ENCODE measurements at regions not wholly inside any gene's neighbourhood (a gene's known extent, or its start where the extent isn't known, plus 50 kb on each side); places are given as distances from the start of the nearest gene placed in this dataset.

GRCh38 chr14:56900726-56901125 is 90.4 kb upstream of the OTX2 start:
- DNase-seq = no peak

DNA sequence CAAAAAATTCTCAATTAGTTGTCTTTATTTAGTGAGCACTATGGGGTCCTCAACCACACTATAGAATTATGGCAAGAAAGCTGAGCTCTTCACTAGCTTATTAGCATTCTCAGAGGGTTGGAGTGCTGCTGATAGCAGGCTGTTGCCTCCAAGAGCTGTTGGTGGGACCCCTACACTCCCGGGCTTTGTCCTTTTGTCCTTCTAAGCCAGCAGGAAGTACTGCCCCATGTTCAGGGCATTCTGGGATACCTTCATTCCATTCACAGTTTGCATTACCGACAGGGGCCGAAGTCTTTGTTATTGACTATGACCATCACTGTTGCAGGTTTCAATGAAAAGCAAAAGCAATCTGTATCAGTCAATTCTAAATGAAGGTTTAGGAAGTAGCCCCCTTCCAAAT is 89.5 kb upstream of the OTX2 start:
- no peak for DNase-seq

- DNase-seq = no peak
Measured at GRCh38 chr14:56896922-56897321, 86.6 kb upstream of the OTX2 start.

DNA sequence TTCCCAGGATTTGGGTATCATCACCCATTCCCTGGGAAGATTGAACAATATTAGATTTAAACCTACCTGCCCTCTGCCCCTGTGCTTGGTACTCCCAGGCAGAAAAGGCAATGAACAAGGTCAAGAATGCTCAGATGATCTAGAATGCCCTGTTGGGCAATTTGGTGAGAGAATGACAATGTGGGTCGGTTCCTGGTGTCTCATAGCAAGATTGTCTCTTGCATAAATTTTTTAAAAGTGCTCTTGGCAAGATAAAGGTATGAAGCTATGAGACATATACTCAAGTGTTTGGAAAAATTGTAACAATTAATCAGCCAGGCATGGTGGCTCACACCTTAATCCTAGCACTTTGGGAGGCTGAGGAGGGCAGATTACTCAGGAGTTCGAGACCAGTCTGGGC is 86.0 kb upstream of the OTX2 start:
- no peak for DNase-seq

- no peak for DNase-seq
Measured at GRCh38 chr14:56895154-56895553, 84.9 kb upstream of the OTX2 start.

DNA sequence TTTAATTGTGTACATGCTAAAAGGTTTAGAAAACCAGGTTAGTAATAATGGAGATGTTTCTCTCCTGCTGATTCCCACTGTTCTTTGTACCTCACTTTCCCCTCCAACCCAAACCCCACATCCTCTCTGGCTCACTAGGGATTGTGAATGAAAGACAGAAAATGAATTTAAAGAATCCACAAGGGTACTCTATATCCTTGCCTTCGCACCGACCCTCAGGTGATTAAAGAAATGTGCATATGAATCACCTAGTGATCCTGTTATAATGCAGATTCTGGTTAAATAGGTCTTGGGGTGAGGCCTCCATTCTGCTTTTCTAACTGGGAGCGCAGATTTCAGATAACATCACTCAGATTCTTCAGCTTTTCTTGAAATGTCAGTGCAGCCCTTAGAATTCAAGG is 84.3 kb upstream of the OTX2 start:
- DNase-seq = no peak

DNA sequence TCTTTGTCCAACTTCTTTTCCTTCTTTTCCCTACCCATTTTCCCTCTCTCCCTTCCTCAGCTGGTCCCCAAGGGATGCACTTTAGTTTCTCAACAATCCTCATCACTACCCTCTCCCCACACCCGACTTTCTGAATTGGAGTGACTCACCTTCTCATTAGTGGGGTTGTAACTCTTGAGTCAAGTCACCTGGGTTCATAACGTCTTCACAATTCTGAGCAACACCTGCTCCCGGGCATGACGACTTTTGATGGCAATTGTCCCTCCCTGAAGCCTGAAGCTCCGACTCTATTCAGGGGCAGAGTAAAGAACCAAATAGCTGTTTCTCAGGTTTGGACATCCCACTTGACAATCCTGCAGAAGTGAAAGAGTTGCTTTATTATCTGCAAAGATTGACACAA is 82.7 kb upstream of the OTX2 start:
- DNase-seq = no peak

DNA sequence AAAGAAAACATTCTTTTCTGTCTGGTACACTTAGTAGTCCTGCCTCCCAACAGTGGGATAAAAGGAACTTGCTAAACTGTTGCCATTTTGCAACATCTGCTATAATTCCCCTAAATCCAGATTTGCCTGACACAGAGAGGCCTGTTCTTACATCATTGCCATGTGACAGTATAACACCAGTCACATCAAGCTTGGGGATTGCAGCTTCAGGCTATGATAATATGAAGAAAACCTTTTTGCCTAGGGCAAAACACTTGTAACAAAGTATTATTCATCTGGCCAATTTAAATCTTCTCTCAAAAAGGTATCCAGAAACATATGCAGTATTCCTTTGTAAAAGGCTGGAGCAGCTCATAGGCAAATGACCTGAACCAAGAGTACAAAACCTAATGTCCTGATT is 80.9 kb upstream of the OTX2 start:
- DNase-seq = no peak

GRCh38 chr14:56889705-56890104 is 79.4 kb upstream of the OTX2 start:
- no peak for DNase-seq

DNA sequence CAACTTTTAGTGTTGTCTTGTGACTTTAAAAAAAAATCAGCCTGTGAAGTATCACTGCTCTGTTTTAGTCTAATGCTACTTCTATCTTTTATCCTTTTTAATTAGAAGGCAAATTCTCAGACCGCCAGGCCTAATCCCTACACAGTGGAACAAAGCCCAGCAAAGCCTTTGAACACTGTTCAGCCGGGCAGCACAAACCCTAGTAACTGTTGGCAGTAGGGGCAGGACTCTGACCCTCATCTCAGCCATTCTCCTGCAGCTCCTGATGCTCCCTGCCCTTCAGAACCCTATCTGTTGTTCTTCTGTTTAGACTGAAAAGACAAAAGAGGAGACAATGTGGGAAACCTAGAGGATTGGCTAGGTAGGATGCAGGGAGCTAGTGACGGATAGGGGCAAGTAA is 78.0 kb upstream of the OTX2 start:
- no peak for DNase-seq

DNA sequence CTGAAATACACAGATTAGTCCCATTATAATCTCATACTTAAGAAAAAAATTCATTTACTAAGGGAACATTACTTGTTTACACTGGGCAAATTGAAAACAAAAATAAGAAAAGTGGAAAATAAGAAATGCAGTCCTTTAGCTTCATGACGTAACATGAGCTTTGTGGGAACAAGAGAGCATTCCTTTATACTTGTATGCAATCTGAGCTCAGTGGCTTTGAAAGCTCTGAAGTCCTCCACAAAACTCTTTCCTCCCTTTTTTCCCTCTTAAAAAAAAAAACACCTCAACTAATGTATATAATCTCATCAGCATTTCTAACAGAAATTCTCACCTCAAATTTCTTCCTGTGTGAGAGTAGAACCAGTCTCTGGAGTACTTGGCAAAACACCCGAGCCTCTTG is 76.9 kb upstream of the OTX2 start:
- DNase-seq = no peak

GRCh38 chr14:56886471-56887062 is 76.3 kb upstream of the OTX2 start:
- DNase-seq = no peak

GRCh38 chr14:56885825-56886224 is 75.5 kb upstream of the OTX2 start:
- DNase-seq = no peak

GRCh38 chr14:56884617-56885016 is 74.3 kb upstream of the OTX2 start:
- DNase-seq = no peak

DNA sequence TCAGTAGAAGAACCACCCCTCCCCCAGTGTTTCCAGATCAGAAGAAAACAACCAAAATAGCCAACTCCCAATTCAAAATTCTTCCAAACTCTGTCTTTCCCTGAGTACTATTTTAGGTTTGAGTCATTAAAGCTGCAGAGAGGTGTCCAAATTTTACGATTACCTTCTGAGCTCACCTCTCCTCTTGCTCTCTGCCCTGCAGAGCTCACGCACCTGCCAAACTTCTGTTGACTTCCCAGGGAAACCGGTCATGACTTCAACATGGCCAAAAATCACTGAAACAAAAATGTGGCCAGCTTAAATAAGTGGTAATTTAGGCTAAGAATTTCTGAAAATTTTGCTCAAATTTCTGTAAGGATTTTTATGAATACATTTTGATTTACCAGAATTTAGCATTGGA is 70.9 kb upstream of the OTX2 start:
- no peak for DNase-seq

GRCh38 chr14:56878766-56879165 is 68.5 kb upstream of the OTX2 start:
- DNase-seq = no peak

DNA sequence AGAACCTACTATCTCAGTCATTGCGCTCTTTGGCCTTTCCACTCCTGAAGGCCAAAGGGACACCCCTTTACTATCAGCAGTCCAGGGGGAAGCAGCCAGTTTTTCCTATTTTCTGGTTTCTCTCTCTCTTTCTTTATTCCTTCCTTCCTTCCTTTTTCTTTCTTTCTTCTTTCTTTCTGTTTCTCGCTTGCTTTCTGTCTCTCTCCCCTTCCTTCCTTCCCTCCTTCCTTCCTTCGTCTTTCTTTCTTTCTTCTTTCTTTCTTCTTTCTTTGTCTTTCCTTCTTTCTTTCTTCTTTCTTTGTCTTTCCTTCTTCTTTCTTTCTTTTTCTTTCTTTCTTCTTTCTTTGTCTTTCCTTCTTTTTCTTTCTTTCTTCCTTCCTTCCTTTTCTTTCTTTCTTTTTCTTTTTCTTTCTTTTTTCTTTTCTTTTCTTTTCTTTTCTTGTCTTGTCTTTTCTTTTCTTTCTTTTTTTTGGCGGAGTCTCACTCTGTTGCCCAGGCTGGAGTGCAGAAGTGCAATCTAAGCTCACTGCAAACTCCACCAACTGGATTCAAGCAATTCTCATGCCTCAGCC is 64.9 kb upstream of the OTX2 start:
- DNase-seq = no peak

- no peak for DNase-seq
Measured at GRCh38 chr14:56874375-56874774, 64.1 kb upstream of the OTX2 start.

GRCh38 chr14:56870336-56870735 is 60.1 kb upstream of the OTX2 start:
- no peak for DNase-seq

GRCh38 chr14:56868660-56869059 is 58.4 kb upstream of the OTX2 start:
- DNase-seq = no peak

GRCh38 chr14:56862836-56863235 is 52.6 kb upstream of the OTX2 start:
- no peak for DNase-seq

DNA sequence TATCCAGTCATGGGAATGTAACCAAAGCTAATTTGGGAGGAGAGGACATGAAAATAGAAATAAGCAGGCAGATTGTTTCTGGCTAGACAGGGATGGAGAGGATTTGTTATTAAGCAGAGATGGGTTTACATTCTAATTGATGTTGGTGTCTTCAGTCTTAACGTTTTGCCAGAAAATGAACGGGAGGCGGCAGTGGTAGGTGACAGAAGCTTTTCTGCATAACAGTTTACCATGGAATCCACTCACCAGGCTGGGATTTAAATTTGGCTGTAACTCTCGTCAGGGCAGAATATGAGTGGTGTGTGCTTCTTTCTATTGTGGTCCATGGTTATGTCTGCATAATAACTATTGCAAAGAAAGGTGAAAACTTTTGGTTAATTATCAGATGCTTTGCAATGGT is 50.2 kb upstream of the OTX2 start:
- DNase-seq = no peak

Data from NCI-H1694 (cell line).